BLaER1 (cell line): ENCODE measurements at regions not wholly inside any gene's neighbourhood (a gene's known extent, or its start where the extent isn't known, plus 50 kb on each side); places are given as distances from the start of the nearest gene placed in this dataset.
"Not testable (repeated sequence)": the region's sequence is repeated elsewhere in the genome, so short reads cannot be mapped to it uniquely, and the experiment has no call there.

Experiments used
- H3K27ac ChIP-seq: shearing (Covaris generic); formaldehyde crosslinking; 2 replicates; pipeline ENCODE4 v1.8.1; 2022
- H3K27me3 ChIP-seq: shearing (Covaris generic); formaldehyde crosslinking; 2 replicates; pipeline ENCODE4 v1.8.1; 2022
- H3K36me3 ChIP-seq: shearing (Covaris generic); formaldehyde crosslinking; 2 replicates; pipeline ENCODE4 v1.8.1; 2022
- H3K4me1 ChIP-seq: shearing (Covaris generic); formaldehyde crosslinking; 2 replicates; pipeline ENCODE4 v1.8.1; 2022
- H3K4me2 ChIP-seq: shearing (Covaris generic); formaldehyde crosslinking; 2 replicates; pipeline ENCODE4 v1.8.1; 2022
- H3K4me3 ChIP-seq: shearing (Covaris generic); formaldehyde crosslinking; 2 replicates; pipeline ENCODE4 v1.8.1; 2022
- H3K9ac ChIP-seq: shearing (Covaris generic); formaldehyde crosslinking; 2 replicates; pipeline ENCODE4 v1.8.1; 2022
- H3K9me3 ChIP-seq: shearing (Covaris generic); formaldehyde crosslinking; 2 replicates; pipeline ENCODE4 v1.8.1; 2022
- H4K20me1 ChIP-seq: shearing (Covaris generic); formaldehyde crosslinking; 2 replicates; pipeline ENCODE4 v1.8.1; 2022
- Cebpa-rat ChIP-seq: shearing (Covaris generic); IDR thresholded peaks from 2 replicates; pipeline ENCODE4 v1.8.1; 2022

DNA sequence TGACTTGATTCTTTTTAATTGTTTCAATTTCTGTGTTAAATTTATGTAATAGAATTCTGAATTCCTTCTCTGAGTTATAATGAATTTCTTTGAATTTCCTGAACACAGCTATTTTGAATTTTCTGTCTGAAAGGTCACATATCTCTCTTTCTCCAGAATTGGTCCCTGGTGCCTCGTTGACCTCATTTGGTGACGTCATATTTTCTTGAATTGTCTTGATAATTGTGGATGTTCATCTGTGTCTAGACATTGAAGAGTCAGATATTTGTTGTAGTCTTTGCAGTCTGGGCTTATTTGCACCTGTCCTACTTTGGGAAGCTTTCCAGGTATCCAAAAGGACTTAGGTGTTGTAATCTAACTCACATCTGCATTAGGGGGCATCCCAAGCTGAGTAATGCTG, 111.4 kb upstream of the LRRTM4 start:
- no peak for TF ChIP-seq Cebpa-rat
- H3K4me3 ChIP-seq: no peak overlapping the region
- H3K36me3 ChIP-seq: no peaks in the 10 kb centered on the region
- no peaks in the 10 kb centered on the region for H3K4me1 ChIP-seq
- no peak overlapping the region for H3K4me2 ChIP-seq
- H3K9me3 ChIP-seq: no peaks in the 10 kb centered on the region
- no peak overlapping the region for H3K9ac ChIP-seq
- no peak overlapping the region for H3K27ac ChIP-seq
- no peaks in the 10 kb centered on the region for H3K27me3 ChIP-seq
- H4K20me1 ChIP-seq: no peaks in the 10 kb centered on the region

DNA sequence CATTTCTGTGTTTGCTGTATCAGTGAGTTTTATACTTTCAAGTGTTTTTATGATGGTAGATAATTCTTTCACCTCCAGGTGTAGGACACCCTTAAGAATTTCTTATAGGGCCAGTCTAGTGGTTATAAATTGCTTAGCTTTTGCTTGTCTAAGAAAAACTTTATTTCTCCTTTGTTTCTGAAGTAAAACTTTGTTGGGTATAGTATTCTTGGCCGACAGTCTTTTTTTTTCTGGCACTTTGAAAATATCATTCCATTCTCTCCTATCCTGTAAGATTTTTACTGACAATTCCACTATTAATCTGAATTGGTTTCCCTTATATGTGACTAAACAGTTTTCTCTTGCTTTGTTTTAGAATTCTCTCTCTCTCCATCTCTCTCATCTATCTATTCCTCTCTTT, 118.7 kb upstream of the LRRTM4 start:
- Histone ChIP-seq H3K9me3 (peaks cover 12% of the 10 kb centered on the region; the same call in 1 of the 2 replicates), H3K4me1 (no peaks in the 10 kb centered on the region), H4K20me1 (no peaks in the 10 kb centered on the region), H3K36me3 (no peaks in the 10 kb centered on the region), H3K4me2 (no peak overlapping the region), H3K4me3 (no peak overlapping the region), H3K27ac (no peak overlapping the region), H3K27me3 (no peaks in the 10 kb centered on the region), H3K9ac (no peak overlapping the region)
- TF ChIP-seq Cebpa-rat: no peak

DNA sequence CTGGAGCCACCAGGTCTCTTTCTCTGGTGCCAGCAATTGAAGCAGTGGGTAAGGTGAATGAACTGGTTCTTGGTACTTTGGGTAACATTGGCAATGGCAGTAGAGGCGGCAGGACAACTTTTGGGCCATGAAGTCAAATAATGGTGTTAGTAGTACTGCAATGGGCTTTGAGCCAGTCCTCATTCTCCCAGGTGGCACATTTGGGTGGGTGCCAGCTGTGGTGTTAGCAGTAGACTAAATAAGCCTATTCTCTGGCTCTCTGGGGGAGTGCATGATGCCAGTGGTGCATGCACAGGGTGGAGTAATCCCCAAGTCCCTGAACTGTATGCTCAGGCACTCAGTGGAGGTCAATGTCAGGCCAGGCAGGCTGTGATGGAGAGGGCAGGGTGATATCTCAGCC, 120.2 kb upstream of the LRRTM4 start:
- H3K27me3 ChIP-seq: no peaks in the 10 kb centered on the region
- H3K4me2 ChIP-seq: no peak overlapping the region
- H3K27ac ChIP-seq: no peak overlapping the region
- no peaks in the 10 kb centered on the region for H4K20me1 ChIP-seq
- no peak for TF ChIP-seq Cebpa-rat
- no peak overlapping the region for H3K9ac ChIP-seq
- peaks cover 12% of the 10 kb centered on the region; the same call in 1 of the 2 replicates for H3K9me3 ChIP-seq
- H3K4me3 ChIP-seq: no peak overlapping the region
- H3K4me1 ChIP-seq: no peaks in the 10 kb centered on the region
- H3K36me3 ChIP-seq: no peaks in the 10 kb centered on the region

DNA sequence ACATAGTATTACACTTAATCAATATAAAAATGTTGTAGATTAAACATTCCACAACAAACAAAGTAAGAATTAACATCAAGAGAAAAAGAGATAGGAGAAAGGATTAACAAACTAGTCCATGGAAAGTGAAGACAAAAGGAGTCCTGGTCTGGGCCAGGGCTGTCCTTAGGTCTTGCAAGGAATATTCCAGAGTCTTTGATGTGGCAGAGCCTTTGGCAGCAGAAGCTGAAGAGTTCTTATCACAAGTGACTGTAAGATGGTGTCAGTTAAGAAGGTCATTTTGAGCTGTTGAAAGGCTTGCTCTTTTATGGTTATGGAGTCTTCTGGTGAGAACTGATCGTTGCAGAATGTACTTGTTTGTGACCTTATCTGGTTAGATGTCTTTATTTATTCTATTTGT, 127.7 kb upstream of the LRRTM4 start:
- Histone ChIP-seq H3K9me3 (no peaks in the 10 kb centered on the region), H3K36me3 (no peaks in the 10 kb centered on the region), H3K9ac (no peak overlapping the region), H3K27me3 (no peaks in the 10 kb centered on the region), H4K20me1 (no peaks in the 10 kb centered on the region), H3K4me1 (no peaks in the 10 kb centered on the region), H3K4me2 (no peak overlapping the region), H3K27ac (no peak overlapping the region), H3K4me3 (no peak overlapping the region)
- TF ChIP-seq Cebpa-rat: no peak

DNA sequence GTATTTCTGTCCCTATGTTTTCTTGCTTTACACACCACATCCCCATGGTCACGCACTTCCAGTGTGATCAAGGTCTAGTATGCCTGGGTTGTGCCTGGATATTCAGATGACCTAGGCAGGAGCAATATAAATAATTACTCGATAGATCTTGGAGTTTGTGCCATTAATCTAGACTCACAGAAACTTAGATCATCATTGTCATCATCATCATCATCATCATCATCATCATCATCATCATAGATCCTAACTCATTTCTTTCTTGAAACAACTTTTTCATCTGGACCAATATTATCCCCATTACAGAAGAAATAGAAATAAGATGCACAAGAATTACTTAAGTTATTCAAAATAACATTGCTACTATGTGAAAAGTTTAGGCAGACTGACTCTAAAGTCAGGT, 130.3 kb upstream of the LRRTM4 start:
- Histone ChIP-seq H3K9me3 (no peaks in the 10 kb centered on the region), H4K20me1 (no peaks in the 10 kb centered on the region), H3K27me3 (no peaks in the 10 kb centered on the region), H3K9ac (no peak overlapping the region), H3K4me3 (no peak overlapping the region), H3K36me3 (no peaks in the 10 kb centered on the region), H3K4me2 (no peak overlapping the region), H3K4me1 (no peaks in the 10 kb centered on the region), H3K27ac (no peak overlapping the region)
- no peak for TF ChIP-seq Cebpa-rat

DNA sequence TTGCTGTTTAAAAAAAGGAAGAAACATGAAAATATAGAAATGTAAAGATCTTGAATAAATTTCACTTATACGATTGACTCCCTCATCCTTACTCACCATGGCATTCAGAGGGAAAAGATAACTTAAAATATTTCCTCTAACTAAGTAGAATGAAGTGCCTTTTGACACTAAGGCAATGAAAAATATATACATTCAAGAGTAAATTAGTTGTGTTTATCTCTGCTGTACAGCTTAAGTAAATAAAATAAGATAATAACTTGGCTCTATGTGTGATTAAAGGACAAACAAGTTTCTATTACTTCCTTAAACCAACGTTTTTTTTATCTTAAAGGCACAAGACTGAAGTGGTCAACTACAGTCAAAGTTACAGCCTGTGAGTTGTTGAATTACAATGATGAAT, 142.3 kb upstream of the LRRTM4 start:
- no peak overlapping the region for H3K27ac ChIP-seq

DNA sequence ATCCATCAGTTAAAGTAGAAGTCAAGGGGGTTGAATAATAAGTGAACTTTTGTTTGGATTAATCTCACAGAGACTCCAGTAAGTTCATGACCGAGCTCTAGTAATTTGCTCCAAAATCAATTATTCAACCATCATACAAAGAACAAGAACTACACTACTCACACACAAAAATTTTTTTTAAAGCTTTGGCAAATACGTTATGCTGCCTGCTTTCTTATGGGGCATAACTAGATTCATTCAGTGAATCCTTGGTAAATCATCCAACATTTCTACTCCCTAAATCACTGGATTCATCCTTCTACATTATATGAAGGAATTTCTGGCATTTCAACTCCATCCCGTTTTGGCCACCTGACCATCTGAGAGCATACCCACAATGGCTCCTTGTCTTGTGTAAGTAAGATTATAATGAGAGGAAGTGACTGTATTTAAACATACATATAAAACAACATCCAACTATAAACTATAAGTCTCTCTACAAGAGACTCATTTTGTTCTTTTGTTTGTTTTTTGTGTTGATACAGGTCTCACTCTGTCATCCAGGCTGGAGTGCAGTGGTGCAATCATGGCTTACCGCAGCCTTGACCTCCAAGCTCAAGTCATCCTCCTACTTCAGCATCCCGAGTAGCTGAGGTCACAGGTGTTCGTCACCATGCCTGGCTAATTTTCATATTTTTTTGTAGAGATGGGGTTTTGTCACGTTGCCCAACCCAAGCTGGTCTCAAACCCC, 144.2 kb upstream of the LRRTM4 start:
- no peaks in the 10 kb centered on the region for H3K36me3 ChIP-seq
- no peak overlapping the region for H3K4me2 ChIP-seq
- no peak overlapping the region for H3K4me3 ChIP-seq
- no peak for TF ChIP-seq Cebpa-rat
- H3K9ac ChIP-seq: no peak overlapping the region
- no peak overlapping the region for H3K27ac ChIP-seq
- no peaks in the 10 kb centered on the region for H4K20me1 ChIP-seq
- H3K9me3 ChIP-seq: no peaks in the 10 kb centered on the region
- H3K4me1 ChIP-seq: no peaks in the 10 kb centered on the region
- H3K27me3 ChIP-seq: no peaks in the 10 kb centered on the region

More for the DNA sequence above, 142.3 kb upstream of the LRRTM4 start:
- no peaks in the 10 kb centered on the region for H3K27me3 ChIP-seq
- no peak for TF ChIP-seq Cebpa-rat
- no peak overlapping the region for H3K4me2 ChIP-seq
- no peaks in the 10 kb centered on the region for H3K36me3 ChIP-seq
- no peaks in the 10 kb centered on the region for H3K4me1 ChIP-seq
- no peaks in the 10 kb centered on the region for H3K9me3 ChIP-seq
- H3K4me3 ChIP-seq: no peak overlapping the region
- no peaks in the 10 kb centered on the region for H4K20me1 ChIP-seq
- no peak overlapping the region for H3K9ac ChIP-seq

DNA sequence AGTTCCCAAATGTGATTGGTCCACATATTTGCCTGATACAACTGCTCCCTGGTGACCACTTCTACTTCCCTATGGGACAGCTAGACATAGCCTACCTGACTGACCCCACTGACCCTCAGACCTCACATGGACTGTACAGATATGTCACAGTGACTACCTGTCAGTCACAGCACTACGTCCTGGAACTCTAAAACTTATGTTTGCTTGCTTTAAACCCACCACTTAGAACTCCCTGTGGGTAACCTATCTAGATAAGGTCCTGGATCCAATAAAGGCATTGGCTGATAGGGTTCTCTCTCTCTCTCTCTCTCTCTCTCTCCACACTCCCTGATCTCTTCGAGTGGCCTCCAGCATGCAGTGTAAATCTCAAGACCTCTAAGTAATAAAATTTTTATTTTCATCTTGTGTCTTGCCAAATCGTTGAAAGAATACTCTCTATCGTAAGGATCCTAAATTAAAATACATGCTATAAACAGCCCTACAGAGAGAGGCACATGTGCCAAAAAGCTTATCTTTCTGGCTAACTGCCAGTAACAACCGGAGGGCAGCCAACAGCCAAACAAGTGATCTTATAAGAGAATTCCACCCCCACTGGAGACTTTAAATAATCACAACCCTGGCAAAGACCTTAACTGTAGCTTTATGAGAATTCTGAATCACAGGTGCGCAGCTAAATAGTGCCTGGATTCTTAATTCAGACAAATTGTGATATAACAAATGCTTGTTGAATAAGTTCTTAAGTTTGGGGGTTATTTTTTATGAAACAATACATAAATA, 162.6 kb upstream of the LRRTM4 start:
- H3K9me3 ChIP-seq, H4K20me1 ChIP-seq, H3K27ac ChIP-seq, H3K36me3 ChIP-seq, H3K4me1 ChIP-seq, H3K27me3 ChIP-seq, H3K9ac ChIP-seq, H3K4me3 ChIP-seq, H3K4me2 ChIP-seq: not testable (repeated sequence)

DNA sequence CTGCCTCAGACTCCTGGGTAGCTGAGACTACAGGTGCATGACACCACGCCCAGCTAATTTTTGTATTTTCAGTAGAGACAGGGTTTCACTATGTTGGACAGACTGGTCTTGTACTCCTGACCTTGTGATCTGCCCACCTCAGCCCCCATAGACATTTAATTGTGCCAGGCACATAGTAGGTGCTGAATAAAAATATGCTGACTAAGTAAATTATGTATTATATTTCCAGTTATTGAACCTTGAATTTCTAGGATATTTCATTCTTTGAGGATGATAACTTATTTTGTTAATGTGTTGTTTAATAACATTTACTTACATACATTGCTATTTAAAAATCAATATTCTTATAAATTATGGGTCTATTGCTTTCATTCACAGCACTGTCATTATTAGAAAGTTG, 190.4 kb upstream of the LRRTM4 start:
- Histone ChIP-seq H3K27ac (no peak overlapping the region), H3K4me2 (no peak overlapping the region), H3K4me1 (no peaks in the 10 kb centered on the region), H3K9ac (no peak overlapping the region), H3K4me3 (no peak overlapping the region), H4K20me1 (no peaks in the 10 kb centered on the region), H3K9me3 (no peaks in the 10 kb centered on the region), H3K36me3 (no peaks in the 10 kb centered on the region), H3K27me3 (no peaks in the 10 kb centered on the region)
- no peak for TF ChIP-seq Cebpa-rat

DNA sequence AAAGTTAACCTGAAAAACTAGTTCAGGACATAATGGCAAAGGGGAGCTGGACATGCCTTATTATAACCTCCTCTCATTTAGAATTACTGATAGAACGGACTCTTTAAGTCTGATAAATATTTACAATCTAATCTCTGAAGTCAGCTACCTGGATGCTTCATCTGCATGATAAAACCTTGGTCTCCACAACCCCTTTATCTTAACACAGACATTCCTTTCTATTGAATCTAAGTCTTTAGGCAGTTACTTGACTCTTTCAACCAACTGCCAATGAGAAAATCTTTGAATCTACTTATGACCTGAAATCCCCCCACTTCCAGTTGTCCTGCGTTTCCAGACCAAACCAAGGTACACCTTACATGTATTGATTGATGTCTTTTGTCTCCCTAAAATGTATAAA, 191.2 kb upstream of the LRRTM4 start:
- Histone ChIP-seq H3K27me3 (no peaks in the 10 kb centered on the region), H4K20me1 (no peaks in the 10 kb centered on the region), H3K4me2 (no peak overlapping the region), H3K27ac (no peak overlapping the region), H3K36me3 (no peaks in the 10 kb centered on the region), H3K4me3 (no peak overlapping the region), H3K9me3 (no peaks in the 10 kb centered on the region), H3K9ac (no peak overlapping the region), H3K4me1 (no peaks in the 10 kb centered on the region)
- TF ChIP-seq Cebpa-rat: no peak
